Testis (tissue), 2 donors: ENCODE measurements at regions not wholly inside any gene's neighbourhood (a gene's known extent, or its start where the extent isn't known, plus 50 kb on each side); places are given as distances from the start of the nearest gene placed in this dataset.

Experiments used
- CTCF ChIP-seq, 3 experiments: fragments of 450-650 bp in 2 of 3; fragments of 200-600 bp in 1 of 3; sonication (generic) in 1 of 3; IDR thresholded peaks; one replicate each; pipeline ENCODE4 v1.5.1; 2016 to 2019; ENCODE audit warnings: antibody characterized with exemption in 3 of 3, mild to moderate bottlenecking in 2 of 3, moderate library complexity in 1 of 3
- POLR2A ChIP-seq: fragments of 450-650 bp; IDR thresholded peaks from one replicate; pipeline ENCODE4 v1.6.1; 2017; ENCODE audit warnings: antibody characterized with exemption, mild to moderate bottlenecking, moderate library complexity

- TF ChIP-seq CTCF (IDR thresholded peaks at IDR 0.05) (no peak), POLR2A (no peak)
Measured at GRCh38 chr15:87082581-87082980, 1002.9 kb downstream of the AGBL1 start.
